22Rv1 (cell line): ENCODE measurements at regions not wholly inside any gene's neighbourhood (a gene's known extent, or its start where the extent isn't known, plus 50 kb on each side); places are given as distances from the start of the nearest gene placed in this dataset.

ENCODE experiments used
- H3K27ac ChIP-seq: fragments of 450-650 bp; 2 replicates; pipeline ENCODE4 v1.5.1; 2017
- CTCF ChIP-seq: fragments of 450-650 bp; IDR thresholded peaks from 2 replicates; pipeline ENCODE4 v1.5.1; 2017; ENCODE audit warnings: mild to moderate bottlenecking
- ZFX ChIP-seq: fragments of 450-650 bp; IDR thresholded peaks from 2 replicates; pipeline ENCODE4 v1.6.1; 2017; ENCODE audit warnings: antibody characterized with exemption, borderline replicate concordance

- TF ChIP-seq ZFX (no peak), CTCF (no peak)
- no peak overlapping the region for H3K27ac ChIP-seq
These were observed 222.6 kb downstream of the TEX36 start for GRCh38 chr10:125460326-125460725.

- TF ChIP-seq CTCF (no peak), ZFX (no peak)
- no peak overlapping the region for H3K27ac ChIP-seq
These were observed 225.6 kb downstream of the TEX36 start for GRCh38 chr10:125457406-125457805.

GRCh38 chr10:125455855-125456254 lies 227.1 kb downstream of the TEX36 start:
- TF ChIP-seq CTCF = no peak
- TF ChIP-seq ZFX = no peak
- no peak overlapping the region for H3K27ac ChIP-seq

GRCh38 chr10:125455431-125455830 lies 227.5 kb downstream of the TEX36 start:
- H3K27ac ChIP-seq = no peak overlapping the region
- no peak for TF ChIP-seq ZFX
- no peak for TF ChIP-seq CTCF

GRCh38 chr10:125451319-125451718 lies 231.6 kb downstream of the TEX36 start:
- no peak for TF ChIP-seq ZFX
- no peak for TF ChIP-seq CTCF
- H3K27ac ChIP-seq = no peak overlapping the region

- no peak overlapping the region for H3K27ac ChIP-seq
- no peak for TF ChIP-seq CTCF
- no peak for TF ChIP-seq ZFX
These were observed 232.7 kb downstream of the TEX36 start for GRCh38 chr10:125450218-125450617.

GRCh38 chr10:125449571-125449970 lies 233.4 kb downstream of the TEX36 start:
- TF ChIP-seq ZFX (no peak), CTCF (no peak)
- H3K27ac ChIP-seq = no peak overlapping the region
